ENCODE measurements at regions not wholly inside any gene's neighbourhood (a gene's known extent, or its start where the extent isn't known, plus 50 kb on each side); places are given as distances from the start of the nearest gene placed in this dataset.

GRCh38 chr4:145230726-145231125, 50.3 kb upstream of the OTUD4 start:
- Histone ChIP-seq H3K4me1 (ENCODE audit: control insufficient read depth, insufficient read depth, low read length) (no peaks in the 10 kb centered on the region), H3K4me3 (ENCODE audit: low read depth, low read length) (no peak overlapping the region), H3K27ac (ENCODE audit: low read depth, low read length) (no peak overlapping the region), H3K27me3 (ENCODE audit: control insufficient read depth, insufficient read depth, low read length) (no peaks in the 10 kb centered on the region), H3K9me3 (ENCODE audit: control insufficient read depth, insufficient read depth, low read length) (peaks cover 2% of the 10 kb centered on the region), H3K36me3 (ENCODE audit: control insufficient read depth, insufficient read depth, low read length) (no peaks in the 10 kb centered on the region)
- WGBS (ENCODE audit: insufficient coverage): 69% methylated on average over 1 of the region's 2 CpGs
- DNase-seq (ENCODE audit: low read depth in 4 of 6, low spot score in 6 of 6): no peak

Measured in spinal cord (tissue), 9 donors.